ENCODE measurements at regions not wholly inside any gene's neighbourhood (a gene's known extent, or its start where the extent isn't known, plus 50 kb on each side); places are given as distances from the start of the nearest gene placed in this dataset.

- no peaks in the 10 kb centered on the region for H3K9me3 ChIP-seq (ENCODE audit: control insufficient read depth, low read length)
- no peaks in the 10 kb centered on the region for H3K27me3 ChIP-seq (ENCODE audit: control insufficient read depth, insufficient read depth)
- intact Hi-C loops (cut with DNase I): no loop called here
- no peak for ATAC-seq
- H3K27ac ChIP-seq (ENCODE audit: low read length): no peak overlapping the region
- 91% methylated on average over 4 of the region's 4 CpGs for WGBS
- DNase-seq: no peak
- no peak overlapping the region for H3K4me3 ChIP-seq (ENCODE audit: low read length)
- H3K4me1 ChIP-seq (ENCODE audit: control insufficient read depth, insufficient read depth, low read length): no peaks in the 10 kb centered on the region
Measured at GRCh38 chr2:146212602-146213001, 1632.2 kb upstream of the ACVR2A start.

- no peak overlapping the region for H3K27ac ChIP-seq (ENCODE audit: low read length)
Measured at GRCh38 chr2:146209842-146210275, 1635.0 kb upstream of the ACVR2A start.

GRCh38 chr2:146207901-146208300, 1636.9 kb upstream of the ACVR2A start:
- DNase-seq: no peak
- Histone ChIP-seq H3K4me3 (ENCODE audit: low read length) (no peak overlapping the region), H3K27me3 (ENCODE audit: control insufficient read depth, insufficient read depth) (no peaks in the 10 kb centered on the region), H3K4me1 (ENCODE audit: control insufficient read depth, insufficient read depth, low read length) (no peaks in the 10 kb centered on the region), H3K27ac (ENCODE audit: low read length) (no peak overlapping the region), H3K9me3 (ENCODE audit: control insufficient read depth, low read length) (no peaks in the 10 kb centered on the region)
- no peak for ATAC-seq
- intact Hi-C loops (cut with DNase I): no loop called here
- WGBS: 87% methylated on average over 3 of the region's 3 CpGs

More at GRCh38 chr2:146209842-146210275, 1635.0 kb upstream of the ACVR2A start:
- Histone ChIP-seq H3K4me1 (ENCODE audit: control insufficient read depth, insufficient read depth, low read length) (no peaks in the 10 kb centered on the region), H3K4me3 (ENCODE audit: low read length) (no peak overlapping the region), H3K9me3 (ENCODE audit: control insufficient read depth, low read length) (no peaks in the 10 kb centered on the region), H3K27me3 (ENCODE audit: control insufficient read depth, insufficient read depth) (no peaks in the 10 kb centered on the region)
- intact Hi-C loops (cut with DNase I): no loop called here
- WGBS: 89% methylated on average over 3 of the region's 3 CpGs
- ATAC-seq (no peak), DNase-seq (no peak)

- intact Hi-C loops (cut with DNase I): no loop called here
- ATAC-seq (no peak), DNase-seq (no peak)
- Histone ChIP-seq H3K27me3 (ENCODE audit: control insufficient read depth, insufficient read depth) (no peaks in the 10 kb centered on the region), H3K27ac (ENCODE audit: low read length) (no peak overlapping the region), H3K4me1 (ENCODE audit: control insufficient read depth, insufficient read depth, low read length) (no peaks in the 10 kb centered on the region), H3K4me3 (ENCODE audit: low read length) (no peak overlapping the region), H3K9me3 (ENCODE audit: control insufficient read depth, low read length) (no peaks in the 10 kb centered on the region)
- WGBS: 44% methylated on average over 1 of the region's 1 CpG
Measured at GRCh38 chr2:146207417-146207816, 1637.4 kb upstream of the ACVR2A start.

GRCh38 chr2:146203064-146203624, 1641.7 kb upstream of the ACVR2A start:
- Histone ChIP-seq H3K27ac (ENCODE audit: low read length) (no peak overlapping the region), H3K4me3 (ENCODE audit: low read length) (no peak overlapping the region), H3K4me1 (ENCODE audit: control insufficient read depth, insufficient read depth, low read length) (no peaks in the 10 kb centered on the region), H3K27me3 (ENCODE audit: control insufficient read depth, insufficient read depth) (no peaks in the 10 kb centered on the region), H3K9me3 (ENCODE audit: control insufficient read depth, low read length) (no peaks in the 10 kb centered on the region)
- 78% methylated on average over 5 of the region's 5 CpGs for WGBS
- intact Hi-C loops (cut with DNase I): no loop called here
- DNase-seq (no peak), ATAC-seq (no peak)

- no peak for ATAC-seq
Measured at GRCh38 chr2:146193619-146194018, 1651.2 kb upstream of the ACVR2A start.

GRCh38 chr2:146189541-146189940, 1655.3 kb upstream of the ACVR2A start:
- H3K4me1 ChIP-seq (ENCODE audit: control insufficient read depth, insufficient read depth, low read length): no peaks in the 10 kb centered on the region
- no peaks in the 10 kb centered on the region for H3K9me3 ChIP-seq (ENCODE audit: control insufficient read depth, low read length)
- H3K27ac ChIP-seq (ENCODE audit: low read length): no peak overlapping the region
- no peak overlapping the region for H3K4me3 ChIP-seq (ENCODE audit: low read length)
- H3K27me3 ChIP-seq (ENCODE audit: control insufficient read depth, insufficient read depth): no peaks in the 10 kb centered on the region
- no peak for ATAC-seq
- intact Hi-C loops (cut with DNase I): no loop called here
- DNase-seq: no peak

More at GRCh38 chr2:146193619-146194018, 1651.2 kb upstream of the ACVR2A start:
- no peak overlapping the region for H3K4me3 ChIP-seq (ENCODE audit: low read length)
- no peaks in the 10 kb centered on the region for H3K9me3 ChIP-seq (ENCODE audit: control insufficient read depth, low read length)
- intact Hi-C loops (cut with DNase I): no loop called here
- H3K27ac ChIP-seq (ENCODE audit: low read length): no peak overlapping the region
- DNase-seq: no peak
- no peaks in the 10 kb centered on the region for H3K27me3 ChIP-seq (ENCODE audit: control insufficient read depth, insufficient read depth)
- H3K4me1 ChIP-seq (ENCODE audit: control insufficient read depth, insufficient read depth, low read length): no peaks in the 10 kb centered on the region

DNA sequence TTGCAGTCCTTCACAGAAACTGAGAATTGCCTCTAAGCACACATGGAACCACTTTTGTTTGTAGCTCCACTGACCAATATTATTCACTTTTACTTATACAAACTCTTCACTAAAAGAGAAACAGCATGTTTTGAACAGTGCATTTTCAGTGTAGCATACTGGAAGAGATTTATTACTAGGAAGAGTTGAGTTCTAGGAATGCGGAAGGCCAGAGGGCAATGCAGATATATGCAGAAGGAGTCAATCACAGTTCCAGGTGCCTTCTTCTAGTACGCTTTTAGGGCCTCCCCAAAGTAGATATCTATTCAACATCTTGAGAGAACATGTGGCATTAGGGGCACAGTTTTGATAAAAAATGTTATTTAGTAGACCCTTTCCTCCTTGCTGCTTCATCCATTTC, 1654.0 kb upstream of the ZEB2 start:
- no peak for DNase-seq
- intact Hi-C loops (cut with DNase I): no loop called here
- no peaks in the 10 kb centered on the region for H3K4me1 ChIP-seq (ENCODE audit: control insufficient read depth, insufficient read depth, low read length)
- H3K27ac ChIP-seq (ENCODE audit: low read length): no peak overlapping the region
- no peak overlapping the region for H3K4me3 ChIP-seq (ENCODE audit: low read length)
- H3K9me3 ChIP-seq (ENCODE audit: control insufficient read depth, low read length): no peaks in the 10 kb centered on the region
- no peaks in the 10 kb centered on the region for H3K27me3 ChIP-seq (ENCODE audit: control insufficient read depth, insufficient read depth)
- WGBS: 90% methylated on average over 2 of the region's 2 CpGs
- no peak for ATAC-seq

- DNase-seq: no peak
- no peak for ATAC-seq
- WGBS: 79% methylated on average over 3 of the region's 3 CpGs
- H3K27me3 ChIP-seq (ENCODE audit: control insufficient read depth, insufficient read depth): no peaks in the 10 kb centered on the region
- H3K4me1 ChIP-seq (ENCODE audit: control insufficient read depth, insufficient read depth, low read length): no peaks in the 10 kb centered on the region
- H3K9me3 ChIP-seq (ENCODE audit: control insufficient read depth, low read length): no peaks in the 10 kb centered on the region
- intact Hi-C loops (cut with DNase I): no loop called here
- no peak overlapping the region for H3K4me3 ChIP-seq (ENCODE audit: low read length)
- no peak overlapping the region for H3K27ac ChIP-seq (ENCODE audit: low read length)
Measured at GRCh38 chr2:146161256-146161882, 1641.5 kb upstream of the ZEB2 start.

GRCh38 chr2:146158072-146158674, 1638.3 kb upstream of the ZEB2 start:
- ATAC-seq (no peak), DNase-seq (no peak)
- Histone ChIP-seq H3K4me1 (ENCODE audit: control insufficient read depth, insufficient read depth, low read length) (no peaks in the 10 kb centered on the region), H3K4me3 (ENCODE audit: low read length) (no peak overlapping the region), H3K27ac (ENCODE audit: low read length) (no peak overlapping the region), H3K9me3 (ENCODE audit: control insufficient read depth, low read length) (no peaks in the 10 kb centered on the region), H3K27me3 (ENCODE audit: control insufficient read depth, insufficient read depth) (no peaks in the 10 kb centered on the region)
- WGBS: 95% methylated on average over 3 of the region's 3 CpGs
- intact Hi-C loops (cut with DNase I): no loop called here

DNA sequence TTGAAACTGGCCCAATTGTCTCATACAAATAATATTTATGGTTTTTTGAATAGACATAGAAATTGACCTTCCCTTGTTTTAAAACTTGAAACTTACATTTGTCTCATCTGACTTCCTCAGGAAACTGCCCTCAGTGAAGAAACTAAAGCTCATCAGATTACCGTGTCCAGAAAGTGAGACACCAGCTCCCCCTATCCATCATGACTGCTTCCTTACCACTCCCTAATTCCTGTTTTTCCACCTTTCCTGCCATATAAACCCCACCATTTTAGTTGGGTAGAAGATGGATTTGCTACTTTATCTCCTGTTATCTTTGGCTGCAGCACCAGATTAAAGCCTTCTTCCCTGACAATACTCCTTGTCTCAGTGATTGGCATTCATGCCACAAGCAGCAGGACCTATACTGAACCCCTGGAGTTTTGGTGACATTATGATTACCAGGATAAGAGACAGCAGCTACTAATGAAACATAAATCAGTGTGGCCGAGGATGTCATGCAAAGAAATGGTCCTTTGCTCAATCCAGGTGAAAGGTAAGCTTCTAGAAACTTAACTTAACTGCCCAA, 1627.6 kb upstream of the ZEB2 start:
- H3K27ac ChIP-seq (ENCODE audit: low read length): no peak overlapping the region
- H3K27me3 ChIP-seq (ENCODE audit: control insufficient read depth, insufficient read depth): no peaks in the 10 kb centered on the region
- no peak overlapping the region for H3K4me3 ChIP-seq (ENCODE audit: low read length)
- intact Hi-C loops (cut with DNase I): no loop called here
- H3K4me1 ChIP-seq (ENCODE audit: control insufficient read depth, insufficient read depth, low read length): no peaks in the 10 kb centered on the region
- 60% methylated on average over 2 of the region's 2 CpGs for WGBS
- H3K9me3 ChIP-seq (ENCODE audit: control insufficient read depth, low read length): no peaks in the 10 kb centered on the region
- ATAC-seq (no peak), DNase-seq (no peak)
